Lower leg skin (tissue), 4 donors: ENCODE measurements at regions not wholly inside any gene's neighbourhood (a gene's known extent, or its start where the extent isn't known, plus 50 kb on each side); places are given as distances from the start of the nearest gene placed in this dataset.
A peak's percentile ranks its signal among the peaks of the same experiment; 100 is the strongest.

Experiments used
- DNase-seq, 2 donors: peaks; one replicate each; pipeline ENCODE4 v3.0.0-alpha.2; 2019; ENCODE audit warnings: low spot score in 2 of 2
- H3K4me3 ChIP-seq: fragments of 200-600 bp; sonication (generic); 2 replicates; pipeline ENCODE4 v1.5.1; 2017; ENCODE audit warnings: mild to moderate bottlenecking, low read depth; ENCODE audit not compliant: poor library complexity, severe bottlenecking
- POLR2A ChIP-seq, 2 donors: fragments of 450-650 bp; IDR thresholded peaks; one replicate each; pipeline ENCODE4 v1.6.1; 2016 to 2017; ENCODE audit warnings: antibody characterized with exemption in 2 of 2, mild to moderate bottlenecking in 1 of 2, moderate library complexity in 1 of 2
- WGBS, 2 donors: methylation state at CpG; one replicate each; pipeline ENCODE4 v1.1.5; 2018; 5-methylcytosine and 5-hydroxymethylcytosine counted together
- intact Hi-C: fragments of 100-400 bp; cut with DNase I; formaldehyde crosslinking; loops from one replicate; pipeline ENCODE4 v1.15.0; 2023; ENCODE audit warnings: low total_unique reads
- TF ChIP-seq, protein P1 (sequence below), 3 donors: fragments of 450-650 bp; IDR thresholded peaks; one replicate each; pipeline ENCODE4 v1.5.1; 2016; ENCODE audit warnings: antibody characterized with exemption in 3 of 3, mild to moderate bottlenecking in 3 of 3, moderate library complexity in 2 of 3

DNA sequence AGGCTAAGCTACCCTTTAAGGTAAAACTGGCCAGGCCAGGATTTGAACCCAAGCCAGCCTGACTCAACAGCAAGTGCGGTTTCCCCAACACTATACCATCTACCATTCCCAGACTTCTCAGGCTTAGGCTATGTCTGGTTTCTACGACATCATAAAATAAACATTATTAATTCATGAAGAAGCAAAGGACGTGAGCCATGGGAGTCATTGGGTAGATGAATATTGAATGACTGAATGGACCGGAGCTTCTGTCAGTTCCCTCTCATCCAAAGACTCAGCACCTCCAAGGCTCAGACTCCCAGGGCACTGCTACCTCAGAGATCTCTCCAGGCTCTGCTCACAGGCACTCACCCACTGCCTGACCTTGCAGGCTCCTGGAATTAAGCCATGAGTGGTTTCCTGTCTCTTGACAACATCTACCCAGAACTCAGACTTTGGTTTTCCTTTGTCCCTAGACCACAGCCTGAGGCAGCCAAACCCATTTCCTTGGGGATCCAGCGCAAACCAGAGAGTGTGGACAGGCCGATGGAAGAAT lies 64.6 kb upstream of the STEAP1B start:
- peak in 1 of 2 donors; percentile 84 for DNase-seq
- intact Hi-C loops: loop anchor here (10.0 kb wide), 1 partner anchor 160 kb away; the partner anchor contains the start of gene IL6
- H3K4me3 ChIP-seq: no peak overlapping the region
- no peak for TF ChIP-seq POLR2A (IDR thresholded peaks at IDR 0.05)
- TF ChIP-seq, protein P1, sequence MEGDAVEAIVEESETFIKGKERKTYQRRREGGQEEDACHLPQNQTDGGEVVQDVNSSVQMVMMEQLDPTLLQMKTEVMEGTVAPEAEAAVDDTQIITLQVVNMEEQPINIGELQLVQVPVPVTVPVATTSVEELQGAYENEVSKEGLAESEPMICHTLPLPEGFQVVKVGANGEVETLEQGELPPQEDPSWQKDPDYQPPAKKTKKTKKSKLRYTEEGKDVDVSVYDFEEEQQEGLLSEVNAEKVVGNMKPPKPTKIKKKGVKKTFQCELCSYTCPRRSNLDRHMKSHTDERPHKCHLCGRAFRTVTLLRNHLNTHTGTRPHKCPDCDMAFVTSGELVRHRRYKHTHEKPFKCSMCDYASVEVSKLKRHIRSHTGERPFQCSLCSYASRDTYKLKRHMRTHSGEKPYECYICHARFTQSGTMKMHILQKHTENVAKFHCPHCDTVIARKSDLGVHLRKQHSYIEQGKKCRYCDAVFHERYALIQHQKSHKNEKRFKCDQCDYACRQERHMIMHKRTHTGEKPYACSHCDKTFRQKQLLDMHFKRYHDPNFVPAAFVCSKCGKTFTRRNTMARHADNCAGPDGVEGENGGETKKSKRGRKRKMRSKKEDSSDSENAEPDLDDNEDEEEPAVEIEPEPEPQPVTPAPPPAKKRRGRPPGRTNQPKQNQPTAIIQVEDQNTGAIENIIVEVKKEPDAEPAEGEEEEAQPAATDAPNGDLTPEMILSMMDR (IDR thresholded peaks at IDR 0.05): no peak
- 70 to 77% methylated on average over 6 of the region's 6 CpGs for WGBS, 2 donors

DNA sequence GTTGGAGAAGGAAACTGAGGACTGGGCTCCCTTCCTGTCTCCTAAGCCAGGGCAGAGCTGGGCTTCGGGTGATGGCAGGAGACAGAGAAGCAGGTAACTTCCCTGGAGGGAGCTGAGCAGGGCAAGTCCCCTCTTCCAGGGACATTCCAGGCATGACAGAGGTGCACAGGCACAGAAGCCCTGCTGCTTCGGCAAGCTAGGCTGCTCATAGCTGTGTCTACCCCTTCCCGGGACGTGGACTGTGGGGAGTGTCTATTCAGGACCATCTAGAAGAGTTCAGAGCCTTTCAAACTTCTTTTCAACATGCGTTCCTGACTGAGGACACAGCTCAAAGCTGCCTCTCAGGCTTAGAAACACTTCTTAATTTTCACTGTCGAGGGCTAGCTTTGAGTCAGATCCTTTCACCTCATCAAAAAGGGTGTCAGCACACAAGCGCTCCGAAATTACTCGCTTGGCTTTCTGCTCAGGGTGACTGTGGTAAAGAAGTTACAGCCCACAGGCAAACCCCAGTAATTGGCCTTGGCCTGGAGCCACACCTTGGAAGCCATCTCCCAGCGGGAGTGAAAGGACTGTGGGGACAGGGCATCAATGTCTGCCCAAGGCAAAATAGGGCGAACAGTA lies 63.7 kb upstream of the STEAP1B start:
- TF ChIP-seq POLR2A (IDR thresholded peaks at IDR 0.05): no peak
- DNase-seq: peak in 1 of 2 donors; percentile 70
- 42 to 43% methylated on average over 11 of the region's 11 CpGs for WGBS, 2 donors
- H3K4me3 ChIP-seq: no peak overlapping the region
- intact Hi-C loops: loop anchor here (10.0 kb wide), 1 partner anchor 161 kb away; the partner anchor contains the start of gene IL6

DNA sequence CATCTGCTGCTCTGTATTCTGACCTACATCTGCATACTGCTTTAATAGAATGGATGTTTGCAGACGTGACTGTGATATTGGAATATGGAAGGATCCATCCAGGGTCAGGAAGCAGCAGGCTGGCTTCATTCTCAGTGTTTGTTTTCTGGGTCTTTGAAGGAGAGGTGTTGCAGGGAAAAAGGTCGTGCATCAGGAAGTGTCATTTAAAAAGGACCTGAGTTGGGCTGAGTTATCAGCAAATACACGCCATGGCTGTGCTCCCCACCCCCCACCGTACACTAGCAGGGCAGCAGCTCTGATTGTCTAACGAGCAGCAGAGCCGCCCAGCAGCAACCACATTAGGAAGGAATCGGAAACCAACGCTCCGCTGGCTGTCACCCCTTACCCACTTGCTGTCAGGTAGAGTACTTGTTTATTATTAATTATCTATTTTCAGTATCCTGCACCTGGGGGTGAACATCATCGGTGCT lies 63.1 kb upstream of the STEAP1B start:
- H3K4me3 ChIP-seq: no peak overlapping the region
- no peak for DNase-seq
- TF ChIP-seq POLR2A (IDR thresholded peaks at IDR 0.05): no peak
- TF ChIP-seq, protein P1 (IDR thresholded peaks at IDR 0.05): no peak
- intact Hi-C loops: loop anchor here (10.0 kb wide), 1 partner anchor 162 kb away; the partner anchor contains the start of gene IL6
- 32 to 52% methylated on average over 10 of the region's 10 CpGs for WGBS, 2 donors

DNA sequence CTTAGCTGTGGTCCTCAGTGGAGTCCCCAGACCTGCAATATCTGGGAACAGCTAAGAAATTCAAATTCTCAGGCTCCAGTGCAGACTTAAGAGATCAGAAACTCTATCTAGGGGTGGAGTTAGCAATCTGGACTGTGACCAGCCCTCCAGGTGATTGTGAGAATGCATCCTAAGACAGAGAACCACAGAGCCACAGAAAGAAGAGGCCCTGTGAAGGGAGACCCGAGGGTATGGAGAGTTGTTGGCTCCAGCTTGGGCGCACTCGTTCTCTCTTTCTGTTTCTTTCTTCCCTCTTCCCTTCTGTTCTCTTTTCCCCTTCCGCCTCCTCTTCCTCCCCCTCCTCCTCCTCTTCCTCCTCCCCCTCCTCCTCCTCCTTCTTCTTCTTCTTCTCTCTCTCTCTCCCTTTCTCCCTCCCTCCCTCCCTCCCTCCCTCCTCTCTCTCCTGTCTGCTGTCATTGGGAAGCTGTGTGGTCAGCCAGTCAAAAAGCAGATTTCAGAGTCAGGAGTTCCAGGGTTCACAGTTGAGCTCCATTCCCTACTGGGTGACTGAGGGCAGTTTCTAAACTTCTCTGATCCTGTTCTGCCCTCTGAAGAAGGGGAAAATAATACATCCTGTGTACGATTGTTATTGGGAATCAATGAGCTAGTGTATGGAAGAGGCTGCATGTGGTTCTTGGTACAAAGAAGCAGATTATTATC lies 62.1 kb upstream of the STEAP1B start:
- H3K4me3 ChIP-seq: no peak overlapping the region
- DNase-seq: no peak
- no peak for TF ChIP-seq POLR2A (IDR thresholded peaks at IDR 0.05)
- TF ChIP-seq, protein P1 (IDR thresholded peaks at IDR 0.05): no peak
- 60 to 66% methylated on average over 5 of the region's 5 CpGs for WGBS, 2 donors
- intact Hi-C loops: loop anchor here (10.0 kb wide), 1 partner anchor 163 kb away; the partner anchor contains the start of gene IL6

DNA sequence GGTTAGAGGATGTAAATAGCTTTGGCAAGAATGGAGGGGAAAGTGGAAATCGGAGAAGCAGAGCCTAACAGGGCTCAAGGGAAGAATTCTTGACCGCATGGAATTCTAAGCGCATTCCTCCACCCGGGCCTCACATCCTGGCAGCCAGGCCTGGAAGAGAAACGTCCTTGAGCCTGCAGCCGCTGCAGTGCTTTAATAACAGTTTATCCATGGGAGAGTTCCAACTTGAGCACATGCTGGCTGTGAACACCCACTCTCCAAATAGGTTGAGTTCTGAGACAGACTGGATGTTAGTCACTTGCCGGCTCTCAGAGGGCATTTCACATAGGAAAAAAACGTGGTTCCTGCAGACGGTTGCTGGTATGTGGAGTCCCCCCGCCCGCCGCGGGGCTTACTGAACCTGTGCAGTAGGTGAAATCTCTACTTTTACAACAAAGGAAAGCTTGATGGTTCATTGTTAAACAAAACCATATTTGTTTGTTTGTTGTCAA lies 61.4 kb upstream of the STEAP1B start:
- TF ChIP-seq, protein P1 (IDR thresholded peaks at IDR 0.05): no peak
- TF ChIP-seq POLR2A (IDR thresholded peaks at IDR 0.05): no peak
- no peak overlapping the region for H3K4me3 ChIP-seq
- DNase-seq: peak; percentile 77 to 92
- 20 to 25% methylated on average over 13 of the region's 13 CpGs for WGBS, 2 donors
- intact Hi-C loops: loop anchor here (10.0 kb wide), 1 partner anchor 163 kb away; the partner anchor contains the start of gene IL6
